Upper lobe of left lung (tissue), 4 donors: ENCODE measurements at regions not wholly inside any gene's neighbourhood (a gene's known extent, or its start where the extent isn't known, plus 50 kb on each side); places are given as distances from the start of the nearest gene placed in this dataset.

Source experiments
- POLR2A ChIP-seq, 4 donors: fragments of 450-650 bp; IDR thresholded peaks; one replicate each; pipeline ENCODE4 v1.5.1; 2016 to 2017; ENCODE audit warnings: antibody characterized with exemption in 4 of 4, mild to moderate bottlenecking in 2 of 4
- TF ChIP-seq, protein P1 (sequence below), 6 experiments: fragments of 450-650 bp in 4 of 6; fragments of 200-600 bp in 2 of 6; sonication (generic) in 2 of 6; IDR thresholded peaks; one replicate each; pipeline ENCODE4 v1.5.1; 2016 to 2019; ENCODE audit warnings: antibody characterized with exemption in 6 of 6

GRCh38 chr14:45940318-45940717 is 687.3 kb upstream of the MIS18BP1 start:
- TF ChIP-seq, protein P1, sequence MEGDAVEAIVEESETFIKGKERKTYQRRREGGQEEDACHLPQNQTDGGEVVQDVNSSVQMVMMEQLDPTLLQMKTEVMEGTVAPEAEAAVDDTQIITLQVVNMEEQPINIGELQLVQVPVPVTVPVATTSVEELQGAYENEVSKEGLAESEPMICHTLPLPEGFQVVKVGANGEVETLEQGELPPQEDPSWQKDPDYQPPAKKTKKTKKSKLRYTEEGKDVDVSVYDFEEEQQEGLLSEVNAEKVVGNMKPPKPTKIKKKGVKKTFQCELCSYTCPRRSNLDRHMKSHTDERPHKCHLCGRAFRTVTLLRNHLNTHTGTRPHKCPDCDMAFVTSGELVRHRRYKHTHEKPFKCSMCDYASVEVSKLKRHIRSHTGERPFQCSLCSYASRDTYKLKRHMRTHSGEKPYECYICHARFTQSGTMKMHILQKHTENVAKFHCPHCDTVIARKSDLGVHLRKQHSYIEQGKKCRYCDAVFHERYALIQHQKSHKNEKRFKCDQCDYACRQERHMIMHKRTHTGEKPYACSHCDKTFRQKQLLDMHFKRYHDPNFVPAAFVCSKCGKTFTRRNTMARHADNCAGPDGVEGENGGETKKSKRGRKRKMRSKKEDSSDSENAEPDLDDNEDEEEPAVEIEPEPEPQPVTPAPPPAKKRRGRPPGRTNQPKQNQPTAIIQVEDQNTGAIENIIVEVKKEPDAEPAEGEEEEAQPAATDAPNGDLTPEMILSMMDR (IDR thresholded peaks at IDR 0.05): no peak
- TF ChIP-seq POLR2A (IDR thresholded peaks at IDR 0.05): no peak
